ENCODE measurements at regions not wholly inside any gene's neighbourhood (a gene's known extent, or its start where the extent isn't known, plus 50 kb on each side); places are given as distances from the start of the nearest gene placed in this dataset.

GRCh38 chr2:21356857-21357255 is 233.1 kb downstream of the TDRD15 start:
- no peaks in the 10 kb centered on the region for H4K20me1 ChIP-seq (ENCODE audit: low read depth, low read length)
- no peaks in the 10 kb centered on the region for H3F3A ChIP-seq (ENCODE audit: insufficient read depth)
- H3K79me2 ChIP-seq (ENCODE audit: insufficient read depth, low read length): no peaks in the 10 kb centered on the region
- H3K4me2 ChIP-seq (ENCODE audit: low read depth, low read length, poor library complexity, severe bottlenecking): no peak overlapping the region
- no peak overlapping the region for H3K4me3 ChIP-seq (ENCODE audit: insufficient read depth, low read length, poor library complexity, severe bottlenecking)
- H2AFZ ChIP-seq (ENCODE audit: low read depth, low read length, severe bottlenecking): no peak overlapping the region
- H3K36me3 ChIP-seq (ENCODE audit: low read length): no peaks in the 10 kb centered on the region
- no peaks in the 10 kb centered on the region for H3K27me3 ChIP-seq (ENCODE audit: low read length)
- no peak for TF ChIP-seq CTCF (IDR thresholded peaks at IDR 0.05; ENCODE audit: insufficient read depth, low read length, poor library complexity, severe bottlenecking)
- TF ChIP-seq EZH2phosphoT487 (conservative IDR thresholded peaks at IDR 0.05; ENCODE audit: low read length): no peak
- no peaks in the 10 kb centered on the region for H3K9me2 ChIP-seq (replicated peaks; ENCODE audit: insufficient read depth, low read length)
- no peak overlapping the region for H3K27ac ChIP-seq (ENCODE audit: low read depth, low read length)
- no peak overlapping the region for H3K9ac ChIP-seq (ENCODE audit: low read length)
- no peaks in the 10 kb centered on the region for H3K9me3 ChIP-seq (ENCODE audit: insufficient read depth, low read length)

DNA sequence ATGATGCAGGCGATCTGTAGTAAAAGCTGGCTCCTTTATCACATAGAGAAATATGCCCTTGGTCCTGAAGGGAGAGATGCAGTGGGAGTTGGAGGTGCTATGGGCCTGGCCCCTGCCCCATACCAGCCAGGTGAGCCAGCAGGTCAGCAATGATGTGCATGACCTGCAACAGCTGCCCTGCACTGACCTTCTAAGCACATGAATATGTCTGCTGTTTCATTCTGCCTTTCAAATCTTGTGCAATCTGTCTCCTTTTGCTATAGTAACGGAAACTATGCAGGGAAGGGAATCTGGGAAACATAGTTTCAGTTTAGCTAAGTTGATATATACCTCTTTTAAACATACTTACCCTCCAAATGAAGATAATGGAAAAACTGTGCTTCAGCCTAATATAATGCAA is 235.2 kb downstream of the TDRD15 start:
- Histone ChIP-seq H4K20me1 (ENCODE audit: low read depth, low read length) (no peaks in the 10 kb centered on the region), H3K27ac (ENCODE audit: low read depth, low read length) (no peak overlapping the region), H3K4me3 (ENCODE audit: insufficient read depth, low read length, poor library complexity, severe bottlenecking) (no peak overlapping the region), H2AFZ (ENCODE audit: low read depth, low read length, severe bottlenecking) (no peak overlapping the region), H3K9ac (ENCODE audit: low read length) (no peak overlapping the region), H3K27me3 (ENCODE audit: low read length) (no peaks in the 10 kb centered on the region), H3K4me2 (ENCODE audit: low read depth, low read length, poor library complexity, severe bottlenecking) (no peak overlapping the region), H3K79me2 (ENCODE audit: insufficient read depth, low read length) (no peaks in the 10 kb centered on the region), H3K9me2 (replicated peaks; ENCODE audit: insufficient read depth, low read length) (no peaks in the 10 kb centered on the region), H3K36me3 (ENCODE audit: low read length) (no peaks in the 10 kb centered on the region), H3K9me3 (ENCODE audit: insufficient read depth, low read length) (no peaks in the 10 kb centered on the region), H3F3A (ENCODE audit: insufficient read depth) (no peaks in the 10 kb centered on the region)
- TF ChIP-seq EZH2phosphoT487 (conservative IDR thresholded peaks at IDR 0.05; ENCODE audit: low read length): no peak
- TF ChIP-seq CTCF (IDR thresholded peaks at IDR 0.05; ENCODE audit: insufficient read depth, low read length, poor library complexity, severe bottlenecking): no peak

DNA sequence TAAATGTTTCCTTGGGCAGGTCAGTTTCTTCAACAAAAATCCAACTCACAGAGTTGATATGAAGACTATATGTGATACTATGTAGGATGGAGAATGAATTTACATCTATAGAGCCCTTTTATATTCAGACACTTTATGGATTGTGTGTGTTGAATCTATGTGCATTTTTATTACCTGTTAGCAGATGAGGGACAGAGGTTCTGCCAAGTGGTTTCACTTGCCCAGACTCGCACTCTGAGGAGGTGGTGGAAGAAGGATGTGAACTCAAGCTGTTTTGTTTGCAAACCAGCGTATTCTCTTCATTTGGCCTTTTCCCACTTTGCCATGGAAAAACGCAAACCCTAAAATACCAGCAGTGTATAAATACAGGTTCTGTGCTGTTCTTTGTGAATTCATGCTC is 237.6 kb downstream of the TDRD15 start:
- Histone ChIP-seq H3K4me2 (ENCODE audit: low read depth, low read length, poor library complexity, severe bottlenecking) (no peak overlapping the region), H3F3A (ENCODE audit: insufficient read depth) (no peaks in the 10 kb centered on the region), H3K4me3 (ENCODE audit: insufficient read depth, low read length, poor library complexity, severe bottlenecking) (no peak overlapping the region), H3K9ac (ENCODE audit: low read length) (no peak overlapping the region), H3K9me3 (ENCODE audit: insufficient read depth, low read length) (no peaks in the 10 kb centered on the region), H3K9me2 (replicated peaks; ENCODE audit: insufficient read depth, low read length) (no peaks in the 10 kb centered on the region), H4K20me1 (ENCODE audit: low read depth, low read length) (no peaks in the 10 kb centered on the region), H3K27me3 (ENCODE audit: low read length) (no peaks in the 10 kb centered on the region), H3K27ac (ENCODE audit: low read depth, low read length) (no peak overlapping the region), H3K36me3 (ENCODE audit: low read length) (no peaks in the 10 kb centered on the region), H2AFZ (ENCODE audit: low read depth, low read length, severe bottlenecking) (no peak overlapping the region), H3K79me2 (ENCODE audit: insufficient read depth, low read length) (no peaks in the 10 kb centered on the region)
- TF ChIP-seq CTCF (IDR thresholded peaks at IDR 0.05; ENCODE audit: insufficient read depth, low read length, poor library complexity, severe bottlenecking) (no peak), EZH2phosphoT487 (conservative IDR thresholded peaks at IDR 0.05; ENCODE audit: low read length) (no peak)
